ENCODE measurements at regions not wholly inside any gene's neighbourhood (a gene's known extent, or its start where the extent isn't known, plus 50 kb on each side); places are given as distances from the start of the nearest gene placed in this dataset.

- Histone ChIP-seq H3K4me3 (ENCODE audit: low read length) (no peak overlapping the region), H3K9ac (ENCODE audit: low read length) (no peak overlapping the region), H3F3A (ENCODE audit: insufficient read depth, low read length, poor library complexity, severe bottlenecking) (no peaks in the 10 kb centered on the region), H3K36me3 (ENCODE audit: insufficient read depth, low read length) (no peaks in the 10 kb centered on the region), H3K27ac (ENCODE audit: low read length) (no peak overlapping the region), H3K27me3 (ENCODE audit: insufficient read depth, low read depth, low read length) (peaks cover 68% of the 10 kb centered on the region), H3K9me3 (ENCODE audit: low read length) (no peaks in the 10 kb centered on the region), H4K20me1 (ENCODE audit: insufficient read depth) (no peaks in the 10 kb centered on the region), H3K4me2 (ENCODE audit: low read length) (no peak overlapping the region), H2AFZ (ENCODE audit: low read depth, low read length) (no peak overlapping the region), H3K9me2 (ENCODE audit: insufficient read depth, low read length) (no peaks in the 10 kb centered on the region), H3K79me2 (replicated peaks; ENCODE audit: insufficient read depth, low read length) (no peaks in the 10 kb centered on the region)
- TF ChIP-seq SMC3 (conservative IDR thresholded peaks at IDR 0.05; ENCODE audit: poor library complexity) (no peak), TAF1 (IDR thresholded peaks at IDR 0.05; ENCODE audit: low read depth) (no peak)
These were observed 140.5 kb upstream of the ZIC3 start for GRCh38 chrX:137425273-137425902.

GRCh38 chrX:137424679-137425078, 141.2 kb upstream of the ZIC3 start:
- TF ChIP-seq CTCF (IDR thresholded peaks at IDR 0.05; ENCODE audit: poor library complexity, severe bottlenecking) (no peak), EP300 (conservative IDR thresholded peaks at IDR 0.05; ENCODE audit: poor library complexity, severe bottlenecking) (no peak), POLR2AphosphoS5 (IDR thresholded peaks at IDR 0.05) (no peak), RAD21 (conservative IDR thresholded peaks at IDR 0.05) (no peak), EZH2 (IDR thresholded peaks at IDR 0.05; ENCODE audit: borderline replicate concordance, insufficient read depth, low read length, poor library complexity, severe bottlenecking) (no peak)
- no peak overlapping the region for H3K4me3 ChIP-seq (ENCODE audit: low read length)
- no peak overlapping the region for H3K9ac ChIP-seq (ENCODE audit: low read length)
- no peak overlapping the region for H2AFZ ChIP-seq (ENCODE audit: low read depth, low read length)
- H3K9me2 ChIP-seq (ENCODE audit: insufficient read depth, low read length) = no peaks in the 10 kb centered on the region
- H3K4me2 ChIP-seq (ENCODE audit: low read length) = no peak overlapping the region
- H3F3A ChIP-seq (ENCODE audit: insufficient read depth, low read length, poor library complexity, severe bottlenecking) = no peaks in the 10 kb centered on the region
- no peaks in the 10 kb centered on the region for H3K36me3 ChIP-seq (ENCODE audit: insufficient read depth, low read length)
- H3K9me3 ChIP-seq (ENCODE audit: low read length) = no peaks in the 10 kb centered on the region
- no peaks in the 10 kb centered on the region for H4K20me1 ChIP-seq (ENCODE audit: insufficient read depth)
- H3K79me2 ChIP-seq (replicated peaks; ENCODE audit: insufficient read depth, low read length) = no peaks in the 10 kb centered on the region
- peaks cover 62% of the 10 kb centered on the region for H3K27me3 ChIP-seq (ENCODE audit: insufficient read depth, low read depth, low read length)
- no peak overlapping the region for H3K27ac ChIP-seq (ENCODE audit: low read length)

- Histone ChIP-seq H3K4me3 (ENCODE audit: low read length) (no peak overlapping the region), H3K27me3 (ENCODE audit: insufficient read depth, low read depth, low read length) (peaks cover 48% of the 10 kb centered on the region), H3K36me3 (ENCODE audit: insufficient read depth, low read length) (no peaks in the 10 kb centered on the region), H3K4me2 (ENCODE audit: low read length) (no peak overlapping the region), H3K27ac (ENCODE audit: low read length) (no peak overlapping the region), H3K9me2 (ENCODE audit: insufficient read depth, low read length) (no peaks in the 10 kb centered on the region), H3K9me3 (ENCODE audit: low read length) (no peaks in the 10 kb centered on the region), H2AFZ (ENCODE audit: low read depth, low read length) (no peak overlapping the region), H3K9ac (ENCODE audit: low read length) (no peak overlapping the region), H4K20me1 (ENCODE audit: insufficient read depth) (no peaks in the 10 kb centered on the region), H3F3A (ENCODE audit: insufficient read depth, low read length, poor library complexity, severe bottlenecking) (no peaks in the 10 kb centered on the region), H3K79me2 (replicated peaks; ENCODE audit: insufficient read depth, low read length) (no peaks in the 10 kb centered on the region)
- TF ChIP-seq MXI1 (conservative IDR thresholded peaks at IDR 0.05; ENCODE audit: poor library complexity, severe bottlenecking) (no peak), SMC3 (conservative IDR thresholded peaks at IDR 0.05; ENCODE audit: poor library complexity) (no peak)
These were observed 142.7 kb upstream of the ZIC3 start for GRCh38 chrX:137423241-137423640.

- Histone ChIP-seq H3K27me3 (ENCODE audit: insufficient read depth, low read depth, low read length) (peaks cover under 1% of the 10 kb centered on the region), H3K4me3 (ENCODE audit: low read length) (no peak overlapping the region), H3K9ac (ENCODE audit: low read length) (no peak overlapping the region), H3K9me2 (ENCODE audit: insufficient read depth, low read length) (no peaks in the 10 kb centered on the region), H3K9me3 (ENCODE audit: low read length) (no peaks in the 10 kb centered on the region), H3K27ac (ENCODE audit: low read length) (no peak overlapping the region), H3K4me2 (ENCODE audit: low read length) (no peak overlapping the region), H3F3A (ENCODE audit: insufficient read depth, low read length, poor library complexity, severe bottlenecking) (no peaks in the 10 kb centered on the region), H3K79me2 (replicated peaks; ENCODE audit: insufficient read depth, low read length) (no peaks in the 10 kb centered on the region), H2AFZ (ENCODE audit: low read depth, low read length) (no peak overlapping the region), H3K36me3 (ENCODE audit: insufficient read depth, low read length) (no peaks in the 10 kb centered on the region), H4K20me1 (ENCODE audit: insufficient read depth) (no peaks in the 10 kb centered on the region)
- TF ChIP-seq CTCF (IDR thresholded peaks at IDR 0.05; ENCODE audit: poor library complexity, severe bottlenecking) = no peak
- TF ChIP-seq EZH2 (IDR thresholded peaks at IDR 0.05; ENCODE audit: borderline replicate concordance, insufficient read depth, low read length, poor library complexity, severe bottlenecking) = no peak
- TF ChIP-seq MXI1 (conservative IDR thresholded peaks at IDR 0.05; ENCODE audit: poor library complexity, severe bottlenecking) = no peak
- no peak for TF ChIP-seq SMC3 (conservative IDR thresholded peaks at IDR 0.05; ENCODE audit: poor library complexity)
- no peak for TF ChIP-seq RAD21 (conservative IDR thresholded peaks at IDR 0.05)
- no peak for TF ChIP-seq POLR2AphosphoS5 (IDR thresholded peaks at IDR 0.05)
- TF ChIP-seq EP300 (conservative IDR thresholded peaks at IDR 0.05; ENCODE audit: poor library complexity, severe bottlenecking) = no peak
- no peak for TF ChIP-seq TAF1 (IDR thresholded peaks at IDR 0.05; ENCODE audit: low read depth)
- TF ChIP-seq REST (IDR thresholded peaks at IDR 0.05; ENCODE audit: borderline replicate concordance) = no peak
These were observed 147.8 kb upstream of the ZIC3 start for GRCh38 chrX:137418086-137418485.

Data from neural cell (in vitro differentiated cells).